Loucy (cell line): ENCODE measurements at regions not wholly inside any gene's neighbourhood (a gene's known extent, or its start where the extent isn't known, plus 50 kb on each side); places are given as distances from the start of the nearest gene placed in this dataset.

ENCODE experiments used
- H2AFZ ChIP-seq: fragments of 200-600 bp; sonication (generic); 2 replicates; pipeline ENCODE4 v1.6.0; 2016; ENCODE audit warnings: antibody characterized with exemption, mild to moderate bottlenecking, low read length, moderate library complexity
- H3F3A ChIP-seq: fragments of 200-600 bp; 2 replicates; pipeline ENCODE4 v1.6.0; 2016; ENCODE audit warnings: antibody characterized with exemption, low read depth, mild to moderate bottlenecking
- H3K27me3 ChIP-seq: fragments of 200-600 bp; sonication (generic); 2 replicates; pipeline ENCODE4 v1.6.1; 2014; ENCODE audit warnings: low read length, mild to moderate bottlenecking; ENCODE audit not compliant: insufficient read depth, poor library complexity, severe bottlenecking
- H3K36me3 ChIP-seq: fragments of 200-600 bp; sonication (generic); 2 replicates; pipeline ENCODE4 v1.6.1; 2016; ENCODE audit warnings: low read length; ENCODE audit not compliant: insufficient read depth
- H3K4me1 ChIP-seq: fragments of 200-600 bp; sonication (generic); 2 replicates; pipeline ENCODE4 v1.5.1; 2014; ENCODE audit warnings: low read length, mild to moderate bottlenecking; ENCODE audit not compliant: insufficient read depth, poor library complexity, severe bottlenecking
- H3K4me2 ChIP-seq: fragments of 200-600 bp; sonication (generic); 2 replicates; pipeline ENCODE4 v1.6.0; 2014; ENCODE audit warnings: antibody characterized with exemption, low read length, low read depth, mild to moderate bottlenecking; ENCODE audit not compliant: poor library complexity, severe bottlenecking
- H3K4me3 ChIP-seq: fragments of 200-600 bp; sonication (generic); 2 replicates; pipeline ENCODE4 v1.5.1; 2014; ENCODE audit warnings: low read length, mild to moderate bottlenecking, mixed read lengths; ENCODE audit not compliant: poor library complexity, severe bottlenecking
- H3K79me2 ChIP-seq: fragments of 200-600 bp; sonication (generic); 2 replicates; pipeline ENCODE4 v1.6.1; 2014; ENCODE audit warnings: low read length; ENCODE audit not compliant: insufficient read depth
- H3K9ac ChIP-seq: fragments of 200-600 bp; sonication (generic); 2 replicates; pipeline ENCODE4 v1.6.0; 2014; ENCODE audit warnings: mild to moderate bottlenecking, low read depth, low read length, moderate library complexity; ENCODE audit not compliant: poor library complexity, severe bottlenecking
- H3K9me2 ChIP-seq: fragments of 200-600 bp; sonication (generic); replicated peaks from 2 replicates; pipeline ENCODE4 v1.6.1; 2016; ENCODE audit warnings: low read depth, low read length, mixed read lengths
- H3K9me3 ChIP-seq: fragments of 200-600 bp; sonication (generic); 2 replicates; pipeline ENCODE4 v1.6.1; 2014; ENCODE audit warnings: mild to moderate bottlenecking, antibody characterized with exemption, low read length, low read depth; ENCODE audit not compliant: insufficient read depth
- H4K20me1 ChIP-seq: fragments of 200-600 bp; sonication (generic); 2 replicates; pipeline ENCODE4 v1.6.0; 2014; ENCODE audit warnings: antibody characterized with exemption, low read length, mild to moderate bottlenecking; ENCODE audit not compliant: insufficient read depth, poor library complexity, severe bottlenecking
- CTCF ChIP-seq: fragments of 200-600 bp; sonication (generic); conservative IDR thresholded peaks from 2 replicates; pipeline ENCODE4 v1.5.1; 2014; ENCODE audit warnings: mild to moderate bottlenecking, antibody characterized with exemption, low read length
- EZH2phosphoT487 ChIP-seq: fragments of 200-600 bp; IDR thresholded peaks from 2 replicates; pipeline ENCODE4 v1.6.1; 2018; ENCODE audit warnings: antibody characterized with exemption, mild to moderate bottlenecking, moderate library complexity, borderline replicate concordance

DNA sequence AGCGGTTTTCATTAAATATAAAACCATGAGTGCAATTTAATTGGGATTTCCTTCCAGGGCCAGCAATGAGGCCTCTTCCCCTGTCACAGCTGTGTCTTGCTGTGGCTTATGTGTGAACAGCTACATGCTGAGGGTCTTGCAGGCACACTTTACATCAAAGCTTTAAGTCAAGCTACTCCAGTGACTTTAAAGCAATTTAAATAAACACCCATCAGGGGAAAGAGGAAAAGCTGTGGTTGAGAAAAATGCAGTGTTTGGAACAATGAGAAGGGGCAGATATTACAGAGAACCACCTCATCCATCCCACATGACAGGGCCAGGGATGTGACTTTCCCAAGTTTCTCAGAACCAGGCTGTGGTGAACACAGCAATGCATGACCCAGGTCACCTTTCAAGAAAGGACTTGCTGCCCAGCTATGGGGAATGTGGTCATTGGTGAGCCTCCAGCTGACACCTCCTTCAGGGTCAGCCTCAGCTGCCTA lies 115.9 kb upstream of the LPAR1 start:
- no peak overlapping the region for H3K4me3 ChIP-seq
- no peaks in the 10 kb centered on the region for H3K9me2 ChIP-seq
- TF ChIP-seq CTCF (no peak), EZH2phosphoT487 (no peak)
- H3K4me2 ChIP-seq = no peak overlapping the region
- no peaks in the 10 kb centered on the region for H3F3A ChIP-seq
- no peaks in the 10 kb centered on the region for H3K9me3 ChIP-seq
- H3K4me1 ChIP-seq = no peaks in the 10 kb centered on the region
- H3K9ac ChIP-seq = no peak overlapping the region
- H3K36me3 ChIP-seq = no peaks in the 10 kb centered on the region
- no peak overlapping the region for H2AFZ ChIP-seq
- H3K27me3 ChIP-seq = no peaks in the 10 kb centered on the region
- H3K79me2 ChIP-seq = no peaks in the 10 kb centered on the region
- H4K20me1 ChIP-seq = no peaks in the 10 kb centered on the region

GRCh38 chr9:111152614-111153406 lies 114.5 kb upstream of the LPAR1 start:
- Histone ChIP-seq H3K9ac (no peak overlapping the region), H3K36me3 (no peaks in the 10 kb centered on the region), H3K9me3 (no peaks in the 10 kb centered on the region), H3K9me2 (no peaks in the 10 kb centered on the region), H3K4me1 (no peaks in the 10 kb centered on the region), H4K20me1 (no peaks in the 10 kb centered on the region), H2AFZ (no peak overlapping the region), H3K4me2 (no peak overlapping the region), H3K79me2 (no peaks in the 10 kb centered on the region), H3K27me3 (no peaks in the 10 kb centered on the region), H3K4me3 (no peak overlapping the region), H3F3A (no peaks in the 10 kb centered on the region)
- TF ChIP-seq CTCF (no peak), EZH2phosphoT487 (no peak)

GRCh38 chr9:111151537-111151936 lies 113.3 kb upstream of the LPAR1 start:
- TF ChIP-seq CTCF (peak; percentile 14; the same call in 1 of the 2 replicates), EZH2phosphoT487 (no peak)
- no peaks in the 10 kb centered on the region for H3K36me3 ChIP-seq
- no peaks in the 10 kb centered on the region for H3K27me3 ChIP-seq
- H4K20me1 ChIP-seq = no peaks in the 10 kb centered on the region
- H3K4me1 ChIP-seq = no peaks in the 10 kb centered on the region
- H3K79me2 ChIP-seq = no peaks in the 10 kb centered on the region
- no peaks in the 10 kb centered on the region for H3K9me3 ChIP-seq
- no peak overlapping the region for H2AFZ ChIP-seq
- H3K9me2 ChIP-seq = no peaks in the 10 kb centered on the region
- no peak overlapping the region for H3K4me2 ChIP-seq
- H3K4me3 ChIP-seq = no peak overlapping the region
- H3K9ac ChIP-seq = no peak overlapping the region
- no peaks in the 10 kb centered on the region for H3F3A ChIP-seq
